COR-L47 (cell line): ENCODE measurements at regions not wholly inside any gene's neighbourhood (a gene's known extent, or its start where the extent isn't known, plus 50 kb on each side); places are given as distances from the start of the nearest gene placed in this dataset.

Source experiments
- DNase-seq: peaks from one replicate; lab custom pipeline; 2025; lab: John Stamatoyannopoulos, UW

- no peak for DNase-seq
These were observed 102.0 kb upstream of the THRB start for GRCh38 chr3:24596626-24597025.

- DNase-seq: no peak
These were observed 104.2 kb upstream of the THRB start for GRCh38 chr3:24598695-24599470.

- no peak for DNase-seq
These were observed 106.7 kb upstream of the THRB start for GRCh38 chr3:24601066-24601939.

GRCh38 chr3:24604215-24604614, 109.6 kb upstream of the THRB start:
- DNase-seq: no peak

DNA sequence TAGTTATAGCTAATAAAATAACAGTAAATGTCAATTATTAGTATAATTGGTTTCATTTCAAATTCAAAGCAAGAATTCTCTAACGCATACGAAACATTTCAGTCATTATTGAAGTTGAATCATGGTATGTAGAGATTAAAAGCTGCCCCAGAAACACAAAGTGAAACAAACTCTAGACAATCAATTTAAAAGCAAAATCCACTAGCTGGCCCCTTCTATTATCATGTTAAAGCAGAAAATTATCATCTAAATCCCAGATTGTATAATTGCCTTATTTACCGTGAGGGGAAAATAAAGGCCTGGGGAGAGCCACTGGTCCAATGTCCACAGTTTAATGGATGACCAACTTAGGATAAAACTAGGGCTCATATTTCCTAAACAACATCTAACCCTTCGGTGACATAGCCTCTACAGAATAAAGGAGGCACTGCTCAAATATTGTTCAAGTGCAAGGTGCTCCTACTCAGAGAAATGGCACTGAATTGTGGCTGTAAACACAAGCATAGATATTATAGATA, 110.9 kb upstream of the THRB start:
- DNase-seq: peak; percentile 14

DNA sequence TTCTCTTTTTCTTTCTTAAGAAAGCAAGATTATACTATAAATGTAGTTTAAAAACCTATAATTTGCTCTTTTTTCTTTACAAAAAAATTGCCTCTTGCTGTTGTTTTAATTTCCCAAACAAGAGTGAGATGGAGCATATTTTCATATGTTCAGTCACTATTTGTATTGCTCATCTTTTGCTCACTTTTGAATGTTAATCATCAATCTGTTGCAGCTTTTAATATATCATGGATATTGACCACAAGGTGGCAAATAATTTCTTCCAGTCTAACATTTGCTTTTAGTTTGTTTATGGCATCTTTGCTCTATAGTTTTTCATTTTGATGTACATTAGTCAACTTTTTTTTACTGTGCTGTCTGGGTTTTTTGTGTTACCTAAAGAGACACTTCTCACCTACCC, 112.6 kb upstream of the THRB start:
- no peak for DNase-seq

DNA sequence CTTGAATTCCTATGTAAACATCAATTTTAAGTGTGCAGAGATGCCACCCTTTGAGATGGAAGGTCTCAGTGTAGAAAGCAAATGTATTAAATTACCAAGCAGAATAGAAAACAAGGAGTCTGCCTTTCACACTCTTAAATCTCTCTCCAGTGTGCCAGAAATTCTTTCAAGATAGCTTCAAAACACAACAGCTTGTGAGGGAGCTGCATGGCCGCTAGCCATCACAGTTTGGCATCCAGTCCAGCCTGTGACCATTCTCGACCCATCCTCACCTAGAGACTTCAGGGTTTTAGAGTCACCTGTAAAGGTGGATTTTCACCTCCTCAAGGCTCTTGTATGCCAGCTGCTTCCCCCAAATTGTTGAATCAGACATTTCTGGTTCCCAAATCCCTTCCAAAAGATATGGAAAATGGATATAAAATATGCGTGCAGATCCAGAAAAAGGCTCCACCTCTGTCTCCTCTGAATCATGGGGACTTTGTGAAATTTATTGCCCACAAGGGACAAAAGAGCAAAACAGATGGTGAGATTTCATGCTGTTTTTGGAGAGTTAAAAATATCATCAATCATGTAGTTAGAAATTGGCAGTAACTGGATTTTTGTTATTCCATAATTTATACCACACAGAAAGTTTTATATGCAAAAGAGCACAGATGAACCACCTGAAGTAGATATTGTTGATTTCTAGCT, 114.2 kb upstream of the THRB start:
- DNase-seq: no peak

GRCh38 chr3:24614359-24614758, 119.7 kb upstream of the THRB start:
- no peak for DNase-seq

DNA sequence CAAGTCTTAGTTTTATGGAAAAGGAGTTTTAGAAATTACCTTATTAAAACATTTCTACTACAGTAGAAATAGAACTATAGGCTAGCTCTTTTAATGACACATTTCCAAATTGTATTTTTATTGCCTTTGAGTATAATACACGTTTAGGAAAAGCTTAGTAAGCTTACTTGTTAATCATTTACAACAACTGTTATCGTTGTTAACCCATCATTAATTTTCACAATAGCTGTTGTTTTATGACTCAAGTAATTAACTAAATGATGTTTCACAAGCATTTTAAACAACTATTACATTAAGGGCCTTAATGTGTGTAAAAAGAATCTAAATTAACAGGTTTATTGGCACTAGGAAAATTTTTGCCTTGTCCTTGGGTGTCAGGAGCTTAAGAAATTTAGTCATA, 120.5 kb upstream of the THRB start:
- no peak for DNase-seq

DNA sequence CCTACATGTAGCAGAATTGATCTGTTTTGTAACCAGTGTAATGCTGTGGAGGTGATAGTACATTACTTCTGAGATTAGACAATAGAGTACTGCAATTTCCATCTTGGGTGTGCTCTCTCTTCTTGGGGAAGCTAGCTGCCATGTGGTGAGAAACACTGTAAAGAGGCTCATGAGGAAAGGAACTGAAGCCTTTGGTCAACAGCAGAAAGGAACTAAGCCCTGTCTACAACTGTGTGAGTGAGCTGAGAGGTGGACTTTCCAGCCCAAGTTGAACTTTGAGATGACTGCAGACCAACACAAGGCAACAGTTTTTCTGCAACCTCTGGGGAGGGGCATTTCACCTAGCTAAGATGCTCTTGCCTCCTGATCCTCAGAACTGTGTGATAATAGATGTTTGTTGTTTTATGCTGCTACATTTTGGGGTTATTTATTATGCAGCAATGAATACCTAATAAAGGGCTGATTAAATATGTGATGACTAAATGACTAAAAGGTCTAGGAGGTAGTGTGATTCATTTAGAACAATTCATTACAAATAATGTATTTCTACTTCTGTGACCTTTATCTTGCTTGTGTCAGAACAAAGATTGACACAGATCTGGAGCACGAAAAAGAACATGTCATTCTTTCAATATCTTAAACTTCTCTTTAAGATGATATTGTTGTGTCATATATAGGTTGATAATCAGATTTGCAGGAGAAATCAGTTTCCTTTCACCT, 121.6 kb upstream of the THRB start:
- no peak for DNase-seq

- DNase-seq: no peak
These were observed 127.5 kb upstream of the THRB start for GRCh38 chr3:24622138-24622537.

DNA sequence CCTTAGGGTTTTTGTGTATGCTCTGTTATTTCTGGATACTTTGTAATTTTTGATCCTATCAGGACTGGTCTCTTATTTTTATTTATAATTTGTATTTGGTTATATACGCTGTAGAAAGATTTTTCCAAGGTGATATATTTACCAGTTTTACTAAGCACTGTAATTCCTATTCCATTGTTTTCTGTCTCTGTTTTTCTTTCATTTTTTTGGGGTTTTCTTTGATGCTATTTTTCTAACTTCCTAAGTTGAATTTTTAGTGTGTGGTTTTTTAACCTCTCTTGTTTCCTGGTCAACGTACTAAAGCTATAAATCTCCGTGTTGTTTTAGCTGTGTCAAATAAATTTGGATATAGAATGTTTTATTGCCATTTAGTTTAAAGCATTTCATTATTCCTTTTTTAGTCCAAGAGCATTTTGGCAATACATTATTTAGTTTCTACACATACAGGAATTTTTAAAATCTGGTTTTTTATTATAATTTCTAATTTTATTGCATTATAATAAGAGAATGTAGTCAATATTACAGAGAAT, 128.1 kb upstream of the THRB start:
- no peak for DNase-seq

GRCh38 chr3:24623657-24624056, 129.0 kb upstream of the THRB start:
- no peak for DNase-seq

DNA sequence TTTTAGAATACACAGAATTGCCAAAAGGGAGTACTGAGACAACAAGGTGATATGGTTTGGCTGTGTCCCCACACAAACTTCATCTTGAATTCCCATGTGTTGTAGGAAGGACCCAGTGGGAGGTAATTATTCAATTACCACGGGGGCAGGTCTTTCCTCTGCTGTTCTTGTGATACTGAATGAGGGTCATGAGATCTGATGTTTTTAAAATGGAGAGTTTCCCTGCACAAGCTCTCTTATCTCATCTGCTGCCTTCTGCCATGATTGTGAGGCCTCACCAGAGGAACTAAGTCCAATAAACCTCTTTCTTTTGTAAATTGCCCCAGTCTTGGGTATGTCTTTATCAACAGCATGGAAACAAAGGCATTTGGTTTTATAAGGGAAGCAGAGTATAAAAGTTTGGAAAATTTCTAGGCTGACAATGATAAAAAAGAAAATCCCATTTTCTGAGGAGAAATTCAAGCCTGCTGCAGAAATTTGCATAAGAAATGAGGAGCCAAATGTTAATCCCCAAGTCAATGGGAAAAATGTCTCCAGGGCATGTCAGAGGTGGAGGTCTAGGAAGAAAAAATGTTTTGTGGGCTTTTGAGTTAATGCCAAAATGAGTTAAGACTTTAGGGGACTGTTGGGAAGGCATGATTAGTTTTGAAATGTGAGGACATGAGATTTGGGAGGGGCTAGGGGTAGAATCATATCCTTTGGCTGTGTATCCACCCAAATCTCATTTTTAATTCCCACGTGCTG, 130.5 kb upstream of the THRB start:
- no peak for DNase-seq

- DNase-seq: no peak
These were observed 134.0 kb upstream of the THRB start for GRCh38 chr3:24628523-24629258.

DNA sequence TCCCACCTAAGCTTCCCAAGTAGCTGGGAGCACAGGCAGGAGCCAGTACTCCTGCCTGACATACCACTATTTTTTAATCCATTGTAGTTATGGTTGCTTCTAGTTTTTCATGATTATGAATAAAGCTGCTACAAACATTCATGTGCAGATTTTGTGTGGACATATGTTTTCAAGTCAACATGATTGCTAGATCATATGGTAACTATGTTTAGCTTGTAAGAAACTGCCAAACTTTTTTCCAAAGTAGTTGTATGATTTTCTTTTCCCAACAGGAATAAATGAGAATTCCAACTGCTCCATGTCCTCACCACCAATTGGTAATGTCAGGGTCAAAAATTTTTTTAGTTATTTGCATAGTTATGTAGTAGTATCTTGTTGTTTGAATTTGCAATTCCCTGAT, 136.8 kb upstream of the THRB start:
- DNase-seq: no peak

- DNase-seq: no peak
These were observed 144.4 kb upstream of the THRB start for GRCh38 chr3:24639061-24639460.

DNA sequence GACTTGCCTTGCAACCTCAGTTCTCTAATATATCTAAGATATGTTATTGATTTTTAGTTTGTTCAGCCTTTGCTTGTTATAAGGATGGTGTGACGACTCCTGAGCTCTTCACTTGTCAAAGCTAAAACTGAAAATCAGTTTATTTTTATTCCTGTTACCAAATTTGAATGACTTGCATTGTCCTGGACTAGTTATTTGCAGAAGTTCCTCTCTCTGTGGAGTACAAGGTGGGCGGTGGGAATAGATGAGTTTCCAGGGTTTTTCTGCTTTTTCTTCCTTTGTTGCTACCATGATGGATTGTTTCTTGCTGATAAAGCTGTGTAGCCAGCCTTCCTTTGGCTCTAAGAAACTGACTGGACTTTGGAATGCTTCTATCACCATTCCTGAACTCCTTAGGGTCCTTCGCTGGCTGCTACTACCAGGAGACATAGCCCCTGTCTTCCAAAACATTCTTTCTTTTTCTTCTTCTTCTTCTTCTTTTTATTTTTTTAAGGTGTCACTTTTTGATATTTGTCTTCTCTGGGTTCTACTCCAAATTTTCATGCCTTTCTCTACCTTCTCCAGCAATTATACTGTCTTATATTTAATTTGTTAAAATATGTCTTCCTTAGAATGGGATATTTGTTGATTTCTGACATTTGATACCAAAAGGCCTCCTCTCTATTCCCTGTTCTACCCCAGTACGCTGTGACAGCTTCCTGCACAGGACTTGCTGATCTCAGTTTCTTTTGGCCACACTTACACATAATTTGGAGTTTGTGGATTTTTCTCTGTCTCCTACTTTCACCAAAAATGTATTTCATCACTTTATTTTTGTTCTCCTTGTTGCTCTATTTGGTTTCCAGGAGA, 145.1 kb upstream of the THRB start:
- DNase-seq: no peak

GRCh38 chr3:24640330-24640877, 145.8 kb upstream of the THRB start:
- DNase-seq: peak; percentile 20
